CD4-positive, alpha-beta T cell (primary cell): ENCODE measurements at regions not wholly inside any gene's neighbourhood (a gene's known extent, or its start where the extent isn't known, plus 50 kb on each side); places are given as distances from the start of the nearest gene placed in this dataset.

ENCODE experiments used
- ATAC-seq: fragments of 200-7000 bp; cut with Tn5 transposase; one replicate; pipeline ENCODE4 v1.10.0; 2022; ENCODE audit warnings: mild to moderate bottlenecking; ENCODE audit not compliant: poor library complexity
- CTCF ChIA-PET: fragments of 350-600 bp; sonication (Branson Sonifier 250); formaldehyde crosslinking; loops from one replicate; lab custom pipeline; 2021; ENCODE audit warnings: antibody characterized with exemption, inconsistent platforms; lab: Charles Lee
- POLR2A ChIA-PET: fragments of 350-600 bp; sonication (Branson Sonifier 250); formaldehyde crosslinking; loops from one replicate; lab custom pipeline; 2021; ENCODE audit warnings: antibody characterized with exemption, inconsistent platforms; lab: Charles Lee
- DNase-seq, 14 experiments: peaks; one replicate each; pipeline ENCODE4 v3.0.0-alpha.2; 2013 to 2020; ENCODE audit warnings: mixed read lengths in 2 of 14
- H3K27ac ChIP-seq, 2 donors: one replicate each; pipeline versions ENCODE4 v1.5.1 to v1.7.0; 2013; ENCODE audit warnings: low read length in 2 of 2, low read depth in 1 of 2, mild to moderate bottlenecking in 1 of 2
- H3K27me3 ChIP-seq, 2 experiments: 1 replicate in 1 of 2; 2 replicates in 1 of 2; pipeline versions ENCODE4 v1.6.1 to v1.7.0; 2013; ENCODE audit warnings: low read length in 2 of 2, control low read depth in 1 of 2, mild to moderate bottlenecking in 1 of 2, moderate library complexity in 1 of 2; ENCODE audit not compliant: insufficient read depth in 2 of 2, control insufficient read depth in 1 of 2
- H3K36me3 ChIP-seq: one replicate; pipeline ENCODE4 v1.6.1; 2013; ENCODE audit warnings: low read length, control low read depth; ENCODE audit not compliant: insufficient read depth
- H3K4me1 ChIP-seq: one replicate; pipeline ENCODE4 v1.6.1; 2013; ENCODE audit warnings: low read length, control low read depth; ENCODE audit not compliant: insufficient read depth
- H3K4me3 ChIP-seq: one replicate; pipeline ENCODE4 v1.5.1; 2013; ENCODE audit warnings: mild to moderate bottlenecking, low read length, moderate library complexity
- H3K9me3 ChIP-seq, 2 experiments: 1 replicate in 1 of 2; 2 replicates in 1 of 2; pipeline versions ENCODE4 v1.6.1 to v1.7.0; 2013; ENCODE audit warnings: low read length in 2 of 2, mild to moderate bottlenecking in 2 of 2, control low read depth in 1 of 2, moderate library complexity in 1 of 2; ENCODE audit not compliant: control insufficient read depth in 1 of 2, insufficient read depth in 1 of 2
- H3K27ac Mint-ChIP-seq: one replicate; pipeline ENCODE4 v1.8.0; 2020; ENCODE audit warnings: mixed read lengths
- H3K27me3 Mint-ChIP-seq: one replicate; pipeline ENCODE4 v1.8.0; 2021; ENCODE audit warnings: mixed read lengths
- H3K36me3 Mint-ChIP-seq: one replicate; pipeline ENCODE4 v1.8.0; 2021; ENCODE audit warnings: low read depth, mixed read lengths
- H3K4me1 Mint-ChIP-seq: one replicate; pipeline ENCODE4 v1.8.0; 2021; ENCODE audit warnings: low read depth, mixed read lengths
- H3K4me3 Mint-ChIP-seq: one replicate; pipeline ENCODE4 v1.8.0; 2020; ENCODE audit warnings: mild to moderate bottlenecking, mixed read lengths
- H3K9me3 Mint-ChIP-seq: one replicate; pipeline ENCODE4 v1.8.0; 2020; ENCODE audit warnings: mixed read lengths
- CTCF ChIP-seq: fragments of 200-600 bp; IDR thresholded peaks from one replicate; pipeline ENCODE4 v1.8.0; 2022; ENCODE audit warnings: antibody characterized with exemption, mild to moderate bottlenecking
- intact Hi-C, 2 experiments: fragments of 100-400 bp; cut with DNase I in 1 of 2; cut with micrococcal nuclease in 1 of 2; formaldehyde crosslinking; loops; one replicate each; pipeline versions ENCODE4 v1.15.1 to v1.9.0; 2023 to 2025; cut with DNase I, micrococcal nuclease

GRCh38 chrX:45264865-45265264, 64.2 kb upstream of the DIPK2B start:
- H3K27me3 Mint-ChIP-seq: no peaks in the 10 kb centered on the region
- no peaks in the 10 kb centered on the region for H3K36me3 ChIP-seq
- H3K27ac ChIP-seq: no peak overlapping the region
- ChIA-PET CTCF (no interaction called here), POLR2A (no interaction called here)
- H3K4me3 ChIP-seq: no peak overlapping the region
- H3K4me3 Mint-ChIP-seq: no peak overlapping the region
- intact Hi-C loops: no loop called here
- ATAC-seq (no peak), DNase-seq (no peak)
- no peaks in the 10 kb centered on the region for H3K9me3 Mint-ChIP-seq
- no peaks in the 10 kb centered on the region for H3K4me1 Mint-ChIP-seq
- H3K9me3 ChIP-seq: no peaks in the 10 kb centered on the region
- H3K27ac Mint-ChIP-seq: no peak overlapping the region
- H3K4me1 ChIP-seq: no peaks in the 10 kb centered on the region
- H3K36me3 Mint-ChIP-seq: no peaks in the 10 kb centered on the region
- TF ChIP-seq CTCF: no peak
- no peaks in the 10 kb centered on the region for H3K27me3 ChIP-seq

GRCh38 chrX:45261471-45261870, 60.8 kb upstream of the DIPK2B start:
- H3K27ac Mint-ChIP-seq: no peak overlapping the region
- DNase-seq (no peak), ATAC-seq (no peak)
- no peaks in the 10 kb centered on the region for H3K9me3 Mint-ChIP-seq
- no peak overlapping the region for H3K4me3 ChIP-seq
- ChIA-PET CTCF (no interaction called here), POLR2A (no interaction called here)
- no peak overlapping the region for H3K27ac ChIP-seq
- intact Hi-C loops: no loop called here
- H3K36me3 ChIP-seq: no peaks in the 10 kb centered on the region
- H3K4me1 Mint-ChIP-seq: no peaks in the 10 kb centered on the region
- H3K4me3 Mint-ChIP-seq: no peak overlapping the region
- TF ChIP-seq CTCF: no peak
- H3K9me3 ChIP-seq: no peaks in the 10 kb centered on the region
- no peaks in the 10 kb centered on the region for H3K36me3 Mint-ChIP-seq
- no peaks in the 10 kb centered on the region for H3K27me3 ChIP-seq
- H3K4me1 ChIP-seq: no peaks in the 10 kb centered on the region
- no peaks in the 10 kb centered on the region for H3K27me3 Mint-ChIP-seq

GRCh38 chrX:45261005-45261404, 60.3 kb upstream of the DIPK2B start:
- no peak for DNase-seq
- no peaks in the 10 kb centered on the region for H3K9me3 ChIP-seq
- POLR2A ChIA-PET: no interaction called here
- H3K27me3 ChIP-seq: no peaks in the 10 kb centered on the region
- Mint-ChIP-seq H3K4me1 (no peaks in the 10 kb centered on the region), H3K27me3 (no peaks in the 10 kb centered on the region), H3K27ac (no peak overlapping the region), H3K4me3 (no peak overlapping the region), H3K9me3 (no peaks in the 10 kb centered on the region), H3K36me3 (no peaks in the 10 kb centered on the region)
- intact Hi-C loops: no loop called here
- CTCF ChIA-PET: no interaction called here
- H3K36me3 ChIP-seq: no peaks in the 10 kb centered on the region
- no peak for ATAC-seq
- no peaks in the 10 kb centered on the region for H3K4me1 ChIP-seq
- H3K27ac ChIP-seq: no peak overlapping the region
- no peak overlapping the region for H3K4me3 ChIP-seq
- no peak for TF ChIP-seq CTCF
